Stimulated activated CD8-positive, alpha-beta memory T cell treated with anti-CD3 and anti-CD28 coated beads, Interleukin-2, amount 100 ng/mL, for 48 hours (primary cell): ENCODE measurements at regions not wholly inside any gene's neighbourhood (a gene's known extent, or its start where the extent isn't known, plus 50 kb on each side); places are given as distances from the start of the nearest gene placed in this dataset.

Source experiments
- DNase-seq, 2 donors: peaks; one replicate each; pipeline ENCODE4 v3.0.0-alpha.2; 2020; ENCODE audit warnings: low read depth in 2 of 2

DNA sequence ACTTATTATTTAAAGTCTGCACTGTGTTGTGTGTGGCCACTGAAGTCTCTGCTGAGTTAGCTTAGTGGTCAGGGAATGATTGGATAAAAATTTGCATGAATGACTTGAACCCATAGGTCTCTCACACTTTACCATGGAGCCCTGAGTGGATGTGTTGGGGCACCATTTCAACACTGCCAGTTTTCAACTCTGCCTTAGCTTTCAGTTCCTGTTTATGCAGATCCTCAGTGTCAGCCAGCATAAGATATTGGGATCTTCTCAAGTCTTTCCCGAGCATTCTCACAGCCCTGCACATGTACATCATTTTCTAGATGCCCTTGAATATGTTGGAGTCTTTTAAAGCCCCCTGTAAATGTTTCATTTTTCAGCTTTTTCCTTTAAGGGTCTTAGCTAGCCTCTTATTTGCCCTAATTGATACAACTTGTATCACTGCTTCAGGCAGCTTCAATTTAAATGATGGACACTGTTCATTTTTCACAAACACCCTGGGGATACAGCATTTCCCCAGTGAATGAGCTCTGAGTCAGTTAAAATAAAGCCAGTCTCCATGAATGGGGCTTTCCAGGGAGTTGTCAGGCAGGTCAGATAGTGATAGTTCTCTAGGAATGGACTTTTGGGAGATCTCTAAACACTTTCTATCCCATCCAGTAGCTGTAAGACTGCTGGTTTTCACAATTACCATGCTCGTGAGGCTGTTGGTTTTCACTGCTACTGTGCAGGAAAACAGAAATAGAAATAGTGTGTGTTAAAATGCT is 211.9 kb upstream of the PAPPA start:
- DNase-seq, result no peak

GRCh38 chr9:115943431-115944165 is 210.0 kb upstream of the PAPPA start:
- no peak for DNase-seq

- DNase-seq, result no peak
Observed at GRCh38 chr9:115944166-115944948, 209.2 kb upstream of the PAPPA start.

- DNase-seq, result no peak
Observed at GRCh38 chr9:115945009-115945431, 208.6 kb upstream of the PAPPA start.

DNA sequence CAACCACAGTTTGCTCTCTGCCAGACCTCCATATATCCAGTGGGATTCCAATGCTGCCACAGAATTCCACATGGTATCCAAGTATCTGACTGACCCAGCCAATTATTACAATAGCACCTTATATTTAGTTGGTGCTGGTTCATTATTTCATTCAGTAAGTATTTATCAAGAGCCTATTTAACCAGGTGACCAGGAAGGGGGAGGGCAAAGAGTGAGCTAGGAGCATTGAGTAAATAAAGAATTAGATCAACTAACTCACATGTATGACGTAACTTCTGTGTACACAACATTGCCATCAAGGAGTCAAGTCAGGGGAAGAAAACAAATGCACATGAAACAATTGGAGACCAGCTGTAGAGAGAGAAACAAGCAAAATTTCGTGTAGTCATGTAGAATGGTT is 207.1 kb upstream of the PAPPA start:
- no peak for DNase-seq

DNA sequence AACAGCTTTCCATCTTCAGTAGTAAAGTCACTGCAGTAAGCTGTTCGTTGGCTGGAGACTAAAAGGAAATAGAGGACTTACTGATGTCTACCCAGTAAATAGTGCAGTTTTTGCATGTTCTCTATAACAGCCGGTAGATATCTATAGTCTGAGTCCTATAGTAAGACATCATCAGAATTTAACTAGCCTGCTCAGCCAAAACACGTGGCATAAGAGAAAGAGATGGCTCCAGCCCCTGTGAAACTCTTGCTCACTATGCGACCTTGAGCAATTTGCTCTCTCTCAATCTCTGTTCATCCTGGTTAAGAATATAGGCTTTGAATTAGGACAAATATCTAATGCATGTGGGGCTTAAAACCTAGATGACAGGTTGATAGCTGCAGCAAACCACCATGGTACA is 201.6 kb upstream of the PAPPA start:
- DNase-seq, result no peak

- no peak for DNase-seq
Observed at GRCh38 chr9:115952430-115953292, 200.9 kb upstream of the PAPPA start.

- DNase-seq, result no peak
Observed at GRCh38 chr9:115956371-115956770, 197.2 kb upstream of the PAPPA start.

GRCh38 chr9:115957585-115957984 is 196.0 kb upstream of the PAPPA start:
- no peak for DNase-seq

- DNase-seq, result no peak
Observed at GRCh38 chr9:115964710-115965347, 188.8 kb upstream of the PAPPA start.

DNA sequence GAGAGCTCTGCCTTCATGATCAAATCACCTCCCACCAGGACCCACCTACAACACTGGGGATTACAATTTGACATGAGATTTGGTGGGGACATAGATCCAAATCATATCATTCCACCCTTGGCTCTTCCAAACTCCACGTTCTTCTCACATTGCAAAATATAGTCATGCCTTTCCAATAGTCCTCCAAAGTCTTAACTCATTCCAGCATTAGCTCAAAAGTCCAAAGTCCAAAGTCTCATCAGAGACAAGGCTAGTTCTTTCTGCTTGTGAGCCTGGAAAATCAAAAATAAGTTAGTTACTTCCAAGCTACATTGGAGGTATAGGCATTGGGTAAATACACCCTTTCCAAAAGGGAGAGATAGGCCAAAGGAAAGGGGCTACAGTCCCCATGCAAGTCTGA is 186.9 kb upstream of the PAPPA start:
- no peak for DNase-seq

DNA sequence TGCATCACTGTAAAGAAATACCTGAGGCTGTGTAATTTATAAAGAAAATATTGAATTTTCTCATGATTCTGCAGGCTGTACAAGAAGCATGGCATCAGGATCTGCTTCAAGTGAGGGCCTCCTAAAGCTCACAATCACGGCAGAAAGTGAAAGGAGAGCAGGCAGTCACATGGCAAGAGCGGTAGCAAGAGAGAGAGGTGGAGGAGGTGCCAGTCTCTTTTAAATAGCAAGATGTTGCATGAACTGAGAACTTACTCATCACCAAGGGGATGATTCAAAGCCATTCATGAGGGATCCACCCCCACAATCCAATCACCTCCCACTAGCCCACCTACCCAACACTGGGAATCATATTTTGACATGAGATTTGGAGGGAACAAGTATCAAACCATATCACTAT is 184.5 kb upstream of the PAPPA start:
- DNase-seq, result no peak

DNA sequence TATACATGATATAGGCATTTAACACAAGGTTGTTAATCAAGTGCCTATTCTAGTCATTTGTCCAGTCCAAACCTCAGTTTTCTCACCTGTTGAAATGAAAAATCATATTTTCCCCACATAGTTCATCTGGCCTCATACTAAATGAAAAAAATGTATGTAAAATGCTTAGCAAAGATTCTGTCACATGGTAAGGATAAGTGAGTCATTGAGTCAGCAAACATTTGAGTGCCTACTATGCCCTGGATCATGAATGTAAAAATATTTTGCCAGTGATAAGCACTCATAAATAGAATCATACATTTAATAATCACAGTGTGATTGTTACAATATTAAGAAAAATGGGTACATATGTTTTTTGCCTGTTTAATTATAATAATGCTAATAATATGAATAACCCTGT is 181.2 kb upstream of the PAPPA start:
- DNase-seq, result no peak

DNA sequence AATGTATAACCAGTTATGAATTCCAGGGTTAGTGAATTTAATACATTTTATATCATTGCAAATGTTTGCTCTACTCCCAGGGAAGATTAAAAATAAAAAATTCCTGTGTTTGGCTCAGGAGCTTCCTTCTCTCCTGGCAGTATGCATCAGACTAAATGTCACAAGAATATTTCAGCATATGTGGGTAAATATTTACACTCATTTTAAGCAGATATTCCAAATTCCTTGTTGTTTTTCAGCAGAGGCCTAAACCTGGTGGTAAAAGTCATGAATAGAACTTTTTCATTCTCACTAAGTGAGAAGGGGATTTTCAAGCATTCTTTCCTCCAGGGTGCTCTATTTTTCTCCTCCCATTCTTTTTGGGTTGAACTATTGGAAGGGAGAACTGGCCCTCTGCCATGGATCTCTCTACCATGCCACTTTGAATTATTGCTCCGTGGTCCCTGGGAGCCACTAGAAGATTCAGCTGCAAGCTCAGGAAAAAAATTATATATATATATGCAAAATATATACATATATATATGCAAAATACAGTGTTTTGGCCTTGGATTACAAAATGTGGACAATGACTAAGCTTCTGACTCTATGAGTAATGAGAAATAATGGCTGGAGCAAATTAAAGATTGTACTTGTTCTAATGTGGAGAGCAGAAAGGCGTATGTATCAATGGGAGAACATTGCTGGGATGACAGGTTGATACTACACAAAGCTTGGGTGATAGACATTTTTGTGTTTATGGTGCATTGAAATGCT is 180.6 kb upstream of the PAPPA start:
- no peak for DNase-seq

DNA sequence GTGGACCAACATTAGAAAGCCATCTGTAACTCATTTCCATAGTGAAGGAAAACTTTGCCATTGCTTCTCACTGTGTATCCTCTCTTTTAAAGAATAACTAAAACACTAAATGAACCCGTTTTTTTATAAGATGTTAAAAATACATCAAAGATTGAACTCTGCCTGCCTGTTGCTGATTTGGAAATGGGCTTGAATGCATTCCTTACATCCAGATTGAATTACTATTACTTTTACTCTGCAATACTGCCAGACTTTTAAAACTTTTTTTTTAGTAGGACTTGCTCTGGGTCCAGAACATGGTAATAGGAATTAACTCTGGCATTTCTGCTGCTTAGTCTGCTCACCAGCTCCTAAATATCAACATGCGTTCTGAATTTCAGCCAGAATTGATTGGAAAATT is 176.8 kb upstream of the PAPPA start:
- no peak for DNase-seq

DNA sequence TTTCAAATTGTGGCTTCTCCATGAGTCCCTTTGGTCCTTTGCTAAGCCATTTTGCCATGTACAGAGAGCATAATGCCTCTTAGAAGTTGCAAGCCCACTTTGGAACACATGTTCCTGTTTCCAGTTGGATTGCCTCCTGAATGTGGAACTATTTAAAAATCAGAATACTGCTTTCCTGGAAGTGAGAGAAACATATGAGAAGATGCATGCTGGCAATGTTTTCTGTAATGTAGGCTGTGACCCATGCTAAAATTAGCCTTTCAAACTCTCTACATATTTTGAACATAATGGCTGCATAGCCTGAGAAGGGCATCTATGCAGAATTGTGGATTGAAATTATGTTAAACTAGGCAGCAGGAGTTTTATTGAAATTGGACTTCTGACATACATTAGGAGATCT is 175.5 kb upstream of the PAPPA start:
- no peak for DNase-seq

- DNase-seq, result no peak
Observed at GRCh38 chr9:115978659-115979096, 174.9 kb upstream of the PAPPA start.

DNA sequence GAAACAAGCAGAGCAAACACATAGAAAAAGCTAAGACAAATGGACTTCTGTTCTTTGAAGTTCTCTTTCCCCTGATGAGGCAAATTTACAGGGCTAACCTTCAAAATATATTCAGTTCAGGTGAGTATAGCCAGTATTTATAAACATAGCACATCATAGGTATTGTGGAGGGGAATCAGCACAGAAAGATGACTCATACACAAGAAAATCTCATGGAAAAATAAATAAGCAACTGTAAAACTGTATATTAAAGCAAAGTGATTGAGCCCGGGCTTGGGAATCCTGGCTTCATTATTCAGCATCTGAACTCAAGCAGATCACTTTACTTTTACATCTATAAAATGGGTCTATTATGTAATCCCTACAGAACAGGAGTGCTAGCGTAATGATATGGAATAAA is 173.5 kb upstream of the PAPPA start:
- DNase-seq, result no peak

DNA sequence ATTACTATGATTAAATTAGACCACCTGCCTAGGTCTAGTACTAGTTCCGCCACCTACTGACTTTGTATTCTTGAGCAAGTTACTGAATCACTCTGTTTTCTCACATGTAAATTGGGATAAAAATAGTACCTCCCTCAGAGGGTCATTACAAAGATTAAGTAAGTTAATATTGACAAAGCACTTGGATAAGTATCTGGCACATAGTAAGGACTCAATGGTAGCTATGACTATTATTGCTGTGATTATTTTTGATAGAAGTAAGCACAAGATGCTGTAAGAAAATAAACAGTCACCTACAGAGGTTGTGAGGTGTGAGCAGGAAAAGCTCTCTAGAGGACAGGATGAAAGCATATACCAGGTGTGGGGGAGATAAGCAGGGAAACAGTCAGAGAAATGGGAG is 173.1 kb upstream of the PAPPA start:
- DNase-seq, result no peak

- DNase-seq, result no peak
Observed at GRCh38 chr9:115980976-115981375, 172.6 kb upstream of the PAPPA start.
